HG02938 (cell line): ENCODE measurements at regions not wholly inside any gene's neighbourhood (a gene's known extent, or its start where the extent isn't known, plus 50 kb on each side); places are given as distances from the start of the nearest gene placed in this dataset.

Source experiments
- ATAC-seq: cut with Tn5 transposase; IDR thresholded peaks from one replicate; pipeline ENCODE4 v1.9.1; 2021; ENCODE audit warnings: mild to moderate bottlenecking, moderate library complexity; ENCODE audit not compliant: unreplicated experiment

GRCh38 chr6:165987483-165988301, 180.0 kb downstream of the TBXT start:
- ATAC-seq, result no peak

GRCh38 chr6:165986914-165987482, 180.7 kb downstream of the TBXT start:
- ATAC-seq, result no peak

- ATAC-seq, result no peak
Observed at GRCh38 chr6:165986311-165986913, 181.2 kb downstream of the TBXT start.

- no peak for ATAC-seq
Observed at GRCh38 chr6:165985806-165986299, 181.8 kb downstream of the TBXT start.

GRCh38 chr6:165985281-165985805, 182.3 kb downstream of the TBXT start:
- ATAC-seq, result no peak

- no peak for ATAC-seq
Observed at GRCh38 chr6:165984729-165985275, 182.8 kb downstream of the TBXT start.

- ATAC-seq, result no peak
Observed at GRCh38 chr6:165983112-165984072, 184.3 kb downstream of the TBXT start.

- no peak for ATAC-seq
Observed at GRCh38 chr6:165978476-165978875, 189.2 kb downstream of the TBXT start.

- ATAC-seq, result no peak
Observed at GRCh38 chr6:165976684-165977083, 191.0 kb downstream of the TBXT start.

- ATAC-seq, result no peak
Observed at GRCh38 chr6:165974817-165975216, 192.8 kb downstream of the TBXT start.

- ATAC-seq, result no peak
Observed at GRCh38 chr6:165973473-165973872, 194.2 kb downstream of the TBXT start.

GRCh38 chr6:165972139-165972802, 195.4 kb downstream of the TBXT start:
- no peak for ATAC-seq

- no peak for ATAC-seq
Observed at GRCh38 chr6:165971202-165971601, 196.4 kb downstream of the TBXT start.

GRCh38 chr6:165970001-165970400, 197.7 kb downstream of the TBXT start:
- no peak for ATAC-seq

- ATAC-seq, result no peak
Observed at GRCh38 chr6:165969184-165969583, 198.5 kb downstream of the TBXT start.

GRCh38 chr6:165968408-165968807, 199.2 kb downstream of the TBXT start:
- no peak for ATAC-seq

- ATAC-seq, result no peak
Observed at GRCh38 chr6:165967810-165968407, 199.7 kb downstream of the TBXT start.

- ATAC-seq, result no peak
Observed at GRCh38 chr6:165963750-165964149, 203.9 kb downstream of the TBXT start.

GRCh38 chr6:165962366-165962765, 205.3 kb downstream of the TBXT start:
- no peak for ATAC-seq
